Gastroesophageal sphincter (tissue), 3 donors: ENCODE measurements at regions not wholly inside any gene's neighbourhood (a gene's known extent, or its start where the extent isn't known, plus 50 kb on each side); places are given as distances from the start of the nearest gene placed in this dataset.

Experiments
- EP300 ChIP-seq: sonication (generic); formaldehyde crosslinking; IDR thresholded peaks from one replicate; pipeline ENCODE4 v1.6.1; 2017; ENCODE audit warnings: antibody characterized with exemption, mild to moderate bottlenecking
- TF ChIP-seq, protein P1 (sequence below), 4 experiments: fragments of 200-600 bp in 2 of 4; fragments of 450-650 bp in 2 of 4; sonication (generic) in 1 of 4; IDR thresholded peaks; one replicate each; pipeline ENCODE4 v1.5.1; 2017 to 2019; ENCODE audit warnings: antibody characterized with exemption in 4 of 4, mild to moderate bottlenecking in 2 of 4, moderate library complexity in 2 of 4

GRCh38 chr1:71223641-71224340 lies 143.0 kb upstream of the ZRANB2 start:
- TF ChIP-seq, protein P1, sequence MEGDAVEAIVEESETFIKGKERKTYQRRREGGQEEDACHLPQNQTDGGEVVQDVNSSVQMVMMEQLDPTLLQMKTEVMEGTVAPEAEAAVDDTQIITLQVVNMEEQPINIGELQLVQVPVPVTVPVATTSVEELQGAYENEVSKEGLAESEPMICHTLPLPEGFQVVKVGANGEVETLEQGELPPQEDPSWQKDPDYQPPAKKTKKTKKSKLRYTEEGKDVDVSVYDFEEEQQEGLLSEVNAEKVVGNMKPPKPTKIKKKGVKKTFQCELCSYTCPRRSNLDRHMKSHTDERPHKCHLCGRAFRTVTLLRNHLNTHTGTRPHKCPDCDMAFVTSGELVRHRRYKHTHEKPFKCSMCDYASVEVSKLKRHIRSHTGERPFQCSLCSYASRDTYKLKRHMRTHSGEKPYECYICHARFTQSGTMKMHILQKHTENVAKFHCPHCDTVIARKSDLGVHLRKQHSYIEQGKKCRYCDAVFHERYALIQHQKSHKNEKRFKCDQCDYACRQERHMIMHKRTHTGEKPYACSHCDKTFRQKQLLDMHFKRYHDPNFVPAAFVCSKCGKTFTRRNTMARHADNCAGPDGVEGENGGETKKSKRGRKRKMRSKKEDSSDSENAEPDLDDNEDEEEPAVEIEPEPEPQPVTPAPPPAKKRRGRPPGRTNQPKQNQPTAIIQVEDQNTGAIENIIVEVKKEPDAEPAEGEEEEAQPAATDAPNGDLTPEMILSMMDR (IDR thresholded peaks at IDR 0.05), result no peak
- TF ChIP-seq EP300, result no peak
